ENCODE measurements at regions not wholly inside any gene's neighbourhood (a gene's known extent, or its start where the extent isn't known, plus 50 kb on each side); places are given as distances from the start of the nearest gene placed in this dataset.

DNA sequence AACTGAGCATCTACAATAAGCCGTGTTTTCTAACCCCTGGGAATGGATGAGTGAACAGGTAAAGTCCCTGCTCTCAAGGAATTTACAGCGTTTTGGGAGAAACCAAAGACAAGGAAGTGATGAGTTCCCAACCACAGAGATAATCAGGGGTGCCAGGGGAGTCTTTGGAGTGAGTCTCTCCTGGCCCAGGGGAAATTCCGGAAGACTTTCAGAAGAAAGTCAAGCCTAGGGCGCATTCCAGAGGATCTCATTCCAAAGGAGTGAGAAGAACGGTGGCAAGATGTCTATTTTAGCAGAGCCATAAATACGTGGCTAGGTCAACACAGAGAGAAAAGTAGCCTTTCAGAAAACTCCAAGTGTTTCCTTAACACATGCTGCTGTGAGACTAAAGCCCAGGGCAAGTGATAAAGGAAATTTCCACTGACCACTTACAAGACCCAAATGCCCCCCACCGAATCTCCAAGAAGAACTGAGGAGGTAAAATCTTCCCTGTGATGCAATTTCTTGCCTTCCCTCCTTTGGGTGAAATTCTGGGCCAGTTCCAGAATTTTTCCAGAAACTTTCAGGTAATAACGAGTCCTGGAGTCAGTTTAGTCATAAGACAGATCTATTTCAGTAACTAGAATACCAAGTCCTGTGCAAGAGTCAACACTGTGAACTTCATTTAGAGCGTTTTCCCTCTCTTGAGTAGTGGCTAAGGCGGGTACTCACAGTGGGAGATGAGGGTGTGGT is 437.4 kb downstream of the NR2F2 start:
- Histone ChIP-seq H3K9me3 (no peaks in the 10 kb centered on the region), H3K27me3 (no peaks in the 10 kb centered on the region), H3K4me1 (no peaks in the 10 kb centered on the region), H3K4me3 (no peak overlapping the region), H3K36me3 (no peaks in the 10 kb centered on the region), H3K27ac (no peak overlapping the region)
- intact Hi-C loops (cut with DNase I; ENCODE audit: low total_unique reads) = no loop called here
- no peak for ATAC-seq
- in situ Hi-C loops (cut with MboI; ENCODE audit: low sequenced_read_pairs in 4 of 4) = no loop called here
- TF ChIP-seq, protein P1, sequence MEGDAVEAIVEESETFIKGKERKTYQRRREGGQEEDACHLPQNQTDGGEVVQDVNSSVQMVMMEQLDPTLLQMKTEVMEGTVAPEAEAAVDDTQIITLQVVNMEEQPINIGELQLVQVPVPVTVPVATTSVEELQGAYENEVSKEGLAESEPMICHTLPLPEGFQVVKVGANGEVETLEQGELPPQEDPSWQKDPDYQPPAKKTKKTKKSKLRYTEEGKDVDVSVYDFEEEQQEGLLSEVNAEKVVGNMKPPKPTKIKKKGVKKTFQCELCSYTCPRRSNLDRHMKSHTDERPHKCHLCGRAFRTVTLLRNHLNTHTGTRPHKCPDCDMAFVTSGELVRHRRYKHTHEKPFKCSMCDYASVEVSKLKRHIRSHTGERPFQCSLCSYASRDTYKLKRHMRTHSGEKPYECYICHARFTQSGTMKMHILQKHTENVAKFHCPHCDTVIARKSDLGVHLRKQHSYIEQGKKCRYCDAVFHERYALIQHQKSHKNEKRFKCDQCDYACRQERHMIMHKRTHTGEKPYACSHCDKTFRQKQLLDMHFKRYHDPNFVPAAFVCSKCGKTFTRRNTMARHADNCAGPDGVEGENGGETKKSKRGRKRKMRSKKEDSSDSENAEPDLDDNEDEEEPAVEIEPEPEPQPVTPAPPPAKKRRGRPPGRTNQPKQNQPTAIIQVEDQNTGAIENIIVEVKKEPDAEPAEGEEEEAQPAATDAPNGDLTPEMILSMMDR (IDR thresholded peaks at IDR 0.05 in 4 of 5, conservative IDR thresholded peaks at IDR 0.05 in 1 of 5) = no peak
- no peak for TF ChIP-seq POLR2A (IDR thresholded peaks at IDR 0.05)
- no peak for DNase-seq

DNA sequence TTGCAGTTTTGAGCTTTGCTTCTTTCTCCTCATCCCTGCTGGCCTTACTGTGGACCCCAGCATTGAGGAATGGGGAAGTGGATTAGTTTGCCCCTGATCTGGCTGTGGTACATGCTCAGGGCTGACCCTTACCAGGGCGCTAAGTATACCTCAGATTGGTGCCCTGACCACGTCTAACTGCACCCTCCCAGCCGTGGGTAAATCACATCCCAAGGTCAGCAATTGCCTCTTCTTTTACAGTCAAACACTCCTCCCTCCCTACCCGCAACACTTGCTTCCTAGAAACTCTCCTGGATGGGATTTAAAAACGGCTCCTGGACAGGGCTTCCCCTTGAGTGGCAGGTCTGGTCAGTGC is 437.9 kb downstream of the NR2F2 start:
- no peaks in the 10 kb centered on the region for H3K27me3 ChIP-seq
- H3K4me1 ChIP-seq = no peaks in the 10 kb centered on the region
- no peak overlapping the region for H3K4me3 ChIP-seq
- no peak overlapping the region for H3K27ac ChIP-seq
- intact Hi-C loops (cut with DNase I; ENCODE audit: low total_unique reads) (no loop called here), in situ Hi-C loops (cut with MboI; ENCODE audit: low sequenced_read_pairs in 4 of 4) (no loop called here)
- DNase-seq = no peak
- TF ChIP-seq, protein P1 (IDR thresholded peaks at IDR 0.05 in 4 of 5, conservative IDR thresholded peaks at IDR 0.05 in 1 of 5) = no peak
- no peak for TF ChIP-seq POLR2A (IDR thresholded peaks at IDR 0.05)
- no peak for ATAC-seq
- no peaks in the 10 kb centered on the region for H3K36me3 ChIP-seq
- no peaks in the 10 kb centered on the region for H3K9me3 ChIP-seq

DNA sequence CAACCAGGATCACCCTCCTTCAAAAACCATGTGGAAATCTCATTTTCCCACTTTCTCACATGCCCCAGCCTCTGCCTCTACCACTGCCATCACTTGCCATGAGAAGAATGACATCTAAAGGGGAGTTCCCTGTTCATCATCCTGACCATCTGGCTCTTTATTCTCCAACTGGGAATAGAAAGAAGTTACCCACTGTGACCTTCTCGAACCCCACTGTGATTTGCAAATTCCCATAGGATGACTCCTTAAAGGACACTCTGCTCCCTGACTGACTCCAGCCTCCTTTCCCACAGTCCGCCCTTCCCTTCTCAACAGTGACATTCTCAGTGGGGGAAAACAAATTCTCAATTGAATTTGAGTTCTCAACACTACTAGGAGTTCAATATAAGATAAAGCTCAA is 440.5 kb downstream of the NR2F2 start:
- Histone ChIP-seq H3K4me3 (no peak overlapping the region), H3K9me3 (no peaks in the 10 kb centered on the region), H3K27ac (no peak overlapping the region), H3K27me3 (no peaks in the 10 kb centered on the region), H3K4me1 (no peaks in the 10 kb centered on the region), H3K36me3 (no peaks in the 10 kb centered on the region)
- ATAC-seq (no peak), DNase-seq (no peak)
- in situ Hi-C loops (cut with MboI; ENCODE audit: low sequenced_read_pairs in 4 of 4) (no loop called here), intact Hi-C loops (cut with DNase I; ENCODE audit: low total_unique reads) (no loop called here)
- TF ChIP-seq, protein P1 (IDR thresholded peaks at IDR 0.05 in 4 of 5, conservative IDR thresholded peaks at IDR 0.05 in 1 of 5) = no peak
- no peak for TF ChIP-seq POLR2A (IDR thresholded peaks at IDR 0.05)

- Histone ChIP-seq H3K9me3 (no peaks in the 10 kb centered on the region), H3K4me3 (no peak overlapping the region), H3K27ac (no peak overlapping the region), H3K4me1 (no peaks in the 10 kb centered on the region), H3K27me3 (no peaks in the 10 kb centered on the region), H3K36me3 (no peaks in the 10 kb centered on the region)
- ATAC-seq (no peak), DNase-seq (no peak)
- in situ Hi-C loops (cut with MboI; ENCODE audit: low sequenced_read_pairs in 4 of 4) = no loop called here
- TF ChIP-seq, protein P1 (IDR thresholded peaks at IDR 0.05 in 4 of 5, conservative IDR thresholded peaks at IDR 0.05 in 1 of 5) = no peak
- intact Hi-C loops (cut with DNase I; ENCODE audit: low total_unique reads) = no loop called here
Measured at GRCh38 chr15:96774216-96774615, 443.7 kb downstream of the NR2F2 start.

DNA sequence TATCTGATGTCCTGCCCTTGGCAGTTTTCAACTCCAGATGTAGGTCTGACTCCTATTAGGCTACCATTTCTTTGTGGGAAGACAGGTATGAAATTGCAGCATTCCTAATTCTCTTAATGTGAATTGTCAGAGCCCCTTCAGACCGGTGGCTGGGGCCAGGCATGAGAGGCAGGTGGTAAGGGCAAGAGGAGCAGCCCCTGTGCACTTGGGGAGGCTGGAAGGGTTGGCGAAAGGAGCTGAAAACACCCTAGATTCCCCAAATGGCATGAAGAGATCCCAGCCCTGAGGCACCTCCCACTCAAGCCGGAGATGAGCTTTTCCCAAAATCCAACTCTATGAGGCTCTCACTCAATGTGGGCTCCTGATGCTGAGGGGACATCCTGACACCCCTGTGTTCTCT is 453.2 kb downstream of the NR2F2 start:
- DNase-seq (no peak), ATAC-seq (no peak)
- in situ Hi-C loops (cut with MboI; ENCODE audit: low sequenced_read_pairs in 4 of 4) = no loop called here
- TF ChIP-seq POLR2A (IDR thresholded peaks at IDR 0.05) = no peak
- TF ChIP-seq, protein P1 (IDR thresholded peaks at IDR 0.05 in 4 of 5, conservative IDR thresholded peaks at IDR 0.05 in 1 of 5) = no peak
- Histone ChIP-seq H3K27ac (no peak overlapping the region), H3K27me3 (no peaks in the 10 kb centered on the region), H3K36me3 (no peaks in the 10 kb centered on the region), H3K4me3 (no peak overlapping the region), H3K4me1 (no peaks in the 10 kb centered on the region), H3K9me3 (no peaks in the 10 kb centered on the region)
- intact Hi-C loops (cut with DNase I; ENCODE audit: low total_unique reads) = no loop called here

Data from gastrocnemius medialis (tissue), 4 donors.